ENCODE measurements at regions not wholly inside any gene's neighbourhood (a gene's known extent, or its start where the extent isn't known, plus 50 kb on each side); places are given as distances from the start of the nearest gene placed in this dataset.

DNA sequence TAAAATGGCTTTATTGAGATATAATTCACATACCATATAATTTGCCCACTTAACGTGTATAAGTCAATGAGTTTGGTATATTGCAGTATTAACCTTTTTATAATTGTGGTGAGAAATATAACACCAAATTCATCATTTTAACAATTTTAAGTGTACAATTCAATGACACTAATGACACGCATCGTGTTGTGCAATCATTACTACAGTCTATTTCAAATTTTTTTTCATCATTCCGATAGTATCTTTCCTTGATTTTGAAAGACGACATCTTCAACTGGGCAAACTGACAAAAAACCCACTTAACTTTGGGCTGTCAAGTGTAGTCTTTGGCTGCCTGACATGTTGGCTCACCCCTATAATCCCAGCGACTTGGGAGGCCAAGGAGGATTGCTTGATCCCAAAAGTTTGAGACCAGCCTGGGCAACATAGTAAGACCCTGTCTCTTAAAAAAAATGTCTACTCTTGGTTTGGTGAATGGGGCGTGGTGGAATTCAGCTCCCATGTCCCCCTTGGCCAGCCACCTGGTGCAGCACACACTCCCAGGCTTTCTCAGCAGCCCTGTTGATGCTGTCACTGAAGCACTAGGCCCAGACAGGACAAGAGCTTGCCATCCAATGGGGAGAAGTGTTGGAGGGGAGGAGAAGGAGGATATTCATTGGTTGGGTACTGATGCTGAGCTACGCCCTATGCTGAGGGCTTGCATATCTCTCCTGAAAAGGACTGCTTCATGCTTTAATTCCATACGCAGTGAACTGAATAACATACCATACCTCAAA lies 150.5 kb downstream of the CD83 start:
- TF ChIP-seq POLR2AphosphoS5 (IDR thresholded peaks at IDR 0.05): no peak
- TF ChIP-seq, protein P1, sequence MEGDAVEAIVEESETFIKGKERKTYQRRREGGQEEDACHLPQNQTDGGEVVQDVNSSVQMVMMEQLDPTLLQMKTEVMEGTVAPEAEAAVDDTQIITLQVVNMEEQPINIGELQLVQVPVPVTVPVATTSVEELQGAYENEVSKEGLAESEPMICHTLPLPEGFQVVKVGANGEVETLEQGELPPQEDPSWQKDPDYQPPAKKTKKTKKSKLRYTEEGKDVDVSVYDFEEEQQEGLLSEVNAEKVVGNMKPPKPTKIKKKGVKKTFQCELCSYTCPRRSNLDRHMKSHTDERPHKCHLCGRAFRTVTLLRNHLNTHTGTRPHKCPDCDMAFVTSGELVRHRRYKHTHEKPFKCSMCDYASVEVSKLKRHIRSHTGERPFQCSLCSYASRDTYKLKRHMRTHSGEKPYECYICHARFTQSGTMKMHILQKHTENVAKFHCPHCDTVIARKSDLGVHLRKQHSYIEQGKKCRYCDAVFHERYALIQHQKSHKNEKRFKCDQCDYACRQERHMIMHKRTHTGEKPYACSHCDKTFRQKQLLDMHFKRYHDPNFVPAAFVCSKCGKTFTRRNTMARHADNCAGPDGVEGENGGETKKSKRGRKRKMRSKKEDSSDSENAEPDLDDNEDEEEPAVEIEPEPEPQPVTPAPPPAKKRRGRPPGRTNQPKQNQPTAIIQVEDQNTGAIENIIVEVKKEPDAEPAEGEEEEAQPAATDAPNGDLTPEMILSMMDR (IDR thresholded peaks at IDR 0.05): no peak
- TF ChIP-seq POLR2A (IDR thresholded peaks at IDR 0.05): no peak
- TF ChIP-seq EP300 (IDR thresholded peaks at IDR 0.05): no peak

All from upper lobe of left lung (tissue), 4 donors.